HG03108 (cell line): ENCODE measurements at regions not wholly inside any gene's neighbourhood (a gene's known extent, or its start where the extent isn't known, plus 50 kb on each side); places are given as distances from the start of the nearest gene placed in this dataset.

Source experiments
- ATAC-seq: cut with Tn5 transposase; IDR thresholded peaks from one replicate; pipeline ENCODE4 v1.9.1; 2021; ENCODE audit warnings: moderate library complexity; ENCODE audit not compliant: unreplicated experiment

DNA sequence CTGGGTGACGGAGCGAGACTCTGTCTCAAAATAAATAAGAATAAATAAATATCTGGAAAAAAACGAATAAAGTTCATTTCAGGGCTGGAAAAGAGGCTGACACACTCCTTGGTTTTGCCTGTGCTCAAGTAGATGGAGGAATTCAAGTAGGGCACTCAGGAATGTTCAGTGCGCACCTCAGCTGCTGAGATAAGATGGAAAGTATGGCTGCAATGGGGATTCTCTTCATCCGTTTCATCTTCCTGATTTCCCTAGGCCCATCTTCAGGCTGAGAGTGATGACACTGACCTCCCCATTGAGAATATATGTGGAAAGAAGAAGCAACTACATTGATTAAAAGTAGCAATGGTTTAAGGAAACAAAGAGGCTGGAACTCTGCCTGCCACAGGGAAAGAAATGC lies 130.5 kb upstream of the ZNF644 start:
- no peak for ATAC-seq

DNA sequence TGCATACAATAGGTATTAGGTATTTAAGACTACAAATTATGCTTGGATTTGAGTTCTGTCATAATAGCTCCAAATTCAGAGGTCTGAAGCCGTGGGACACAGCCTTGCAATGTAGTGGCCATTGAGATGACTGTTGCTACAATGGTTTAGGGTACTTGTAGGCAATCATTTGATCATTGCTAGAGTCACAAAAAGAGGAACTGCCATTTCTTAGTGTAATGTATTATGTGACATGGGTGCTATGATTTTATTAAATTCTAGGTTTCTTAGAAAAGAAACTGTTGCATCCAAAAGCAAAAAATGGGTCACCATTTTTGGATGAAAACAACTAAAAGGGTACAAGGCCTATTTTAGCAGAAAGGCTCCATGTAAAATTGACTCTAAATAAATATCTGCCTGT lies 129.9 kb upstream of the ZNF644 start:
- no peak for ATAC-seq

DNA sequence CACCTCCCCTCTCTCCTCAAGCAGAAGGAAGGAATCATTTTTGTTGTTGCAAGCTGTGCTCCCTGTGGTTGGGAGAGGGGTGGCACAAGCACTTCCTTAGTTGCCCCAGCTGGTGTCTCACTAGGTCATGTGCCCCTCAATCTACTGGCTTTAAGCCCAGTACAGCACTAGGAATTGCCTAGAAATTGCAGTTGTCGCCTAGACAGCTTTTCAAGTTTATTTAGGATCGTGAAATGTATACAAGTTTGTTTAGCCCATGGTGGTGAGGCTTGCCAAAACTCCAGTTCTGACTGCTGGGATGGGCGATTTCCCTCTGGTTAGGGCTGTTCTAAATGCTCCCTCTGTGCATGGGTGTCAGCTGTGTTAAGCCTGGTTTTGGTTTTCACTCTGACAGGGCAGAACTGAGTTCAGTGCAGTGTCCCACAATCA lies 126.8 kb upstream of the ZNF644 start:
- no peak for ATAC-seq

DNA sequence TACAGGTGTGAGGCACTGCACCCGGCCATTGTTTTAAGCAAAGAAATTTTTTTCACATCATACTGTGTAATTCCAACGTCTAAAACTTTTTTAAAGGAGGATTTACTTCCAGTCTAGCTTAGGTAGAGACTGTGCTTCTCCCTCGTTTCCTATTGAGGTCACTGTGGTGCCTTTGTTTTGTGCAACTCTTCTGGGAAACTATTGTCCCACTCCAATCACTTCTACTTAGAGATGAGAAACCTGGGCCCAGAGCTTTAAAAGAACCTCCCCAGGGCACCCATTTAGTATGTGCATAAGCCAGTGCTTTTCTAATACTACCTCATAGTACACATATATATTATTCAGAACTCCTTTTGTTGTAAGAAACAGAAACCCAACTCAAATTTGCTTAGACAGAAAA lies 120.0 kb upstream of the ZNF644 start:
- no peak for ATAC-seq

DNA sequence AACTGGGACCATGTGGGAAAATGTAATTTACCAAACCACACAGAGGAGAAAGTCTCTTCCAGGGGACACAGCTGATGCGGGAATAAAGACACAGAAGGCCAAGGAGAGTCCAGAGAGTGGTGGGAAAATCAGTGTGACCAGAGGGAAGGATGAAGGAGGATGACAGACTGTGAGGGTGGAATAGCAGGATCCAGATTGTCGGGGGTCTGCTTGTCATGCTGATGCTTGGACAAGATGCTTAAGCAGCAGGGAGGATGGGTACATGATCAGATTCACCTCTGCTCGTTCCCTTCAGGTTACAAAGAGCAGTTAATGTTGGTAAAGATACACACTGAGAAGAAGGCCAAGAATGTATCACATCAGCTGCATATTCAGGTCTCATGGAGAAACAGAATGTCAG lies 117.1 kb upstream of the ZNF644 start:
- no peak for ATAC-seq

DNA sequence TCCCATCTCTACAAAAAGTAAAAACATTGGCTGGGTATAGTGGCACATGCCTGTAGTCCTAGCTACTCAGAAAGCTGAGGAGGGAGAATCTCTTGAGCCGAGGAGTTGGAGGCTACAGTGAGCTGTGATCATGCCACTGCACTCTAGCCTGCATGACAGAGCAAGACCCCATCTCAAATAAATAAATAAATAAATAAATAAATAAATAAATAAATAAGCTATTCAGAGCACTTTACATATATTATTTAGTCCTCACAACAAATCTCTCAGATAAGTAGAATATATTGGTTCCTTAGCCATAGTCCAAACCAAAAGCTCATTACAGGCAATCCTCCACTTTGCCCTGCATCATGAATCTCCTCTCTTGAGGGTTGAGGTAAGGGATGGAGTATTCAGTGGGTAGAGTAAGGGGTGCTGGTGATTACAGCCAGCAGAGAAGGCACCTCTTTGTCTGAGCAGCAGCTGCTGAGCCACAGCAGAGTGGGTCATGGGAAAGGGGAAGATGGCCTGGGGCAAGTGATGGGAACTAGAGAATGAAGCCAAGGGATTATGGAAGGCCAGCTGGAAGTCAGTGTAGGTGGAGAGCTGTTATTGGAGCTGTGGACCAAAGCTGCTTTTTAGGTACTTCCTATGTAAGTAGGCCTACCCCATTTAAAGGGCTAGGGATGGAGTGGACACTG lies 115.5 kb upstream of the ZNF644 start:
- ATAC-seq, result no peak

DNA sequence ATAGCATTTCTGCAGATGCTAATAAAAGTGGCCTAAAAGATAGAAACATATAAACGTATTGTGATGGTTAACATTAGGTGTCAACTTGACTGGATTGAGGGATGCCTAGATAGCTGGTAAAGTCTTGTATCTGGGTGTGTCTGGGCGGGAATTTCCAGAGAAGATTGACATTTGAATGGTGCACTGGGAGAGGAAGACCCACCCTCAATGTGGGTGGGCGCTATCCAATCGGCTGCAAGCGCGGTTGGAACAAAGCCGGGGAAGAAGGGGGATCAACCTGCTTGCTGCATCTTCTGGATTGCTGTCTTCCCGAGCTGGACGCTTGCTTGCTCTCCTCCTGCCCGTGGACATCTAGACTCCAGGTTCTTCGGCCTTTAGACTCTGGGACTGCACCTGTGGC lies 114.0 kb upstream of the ZNF644 start:
- no peak for ATAC-seq

DNA sequence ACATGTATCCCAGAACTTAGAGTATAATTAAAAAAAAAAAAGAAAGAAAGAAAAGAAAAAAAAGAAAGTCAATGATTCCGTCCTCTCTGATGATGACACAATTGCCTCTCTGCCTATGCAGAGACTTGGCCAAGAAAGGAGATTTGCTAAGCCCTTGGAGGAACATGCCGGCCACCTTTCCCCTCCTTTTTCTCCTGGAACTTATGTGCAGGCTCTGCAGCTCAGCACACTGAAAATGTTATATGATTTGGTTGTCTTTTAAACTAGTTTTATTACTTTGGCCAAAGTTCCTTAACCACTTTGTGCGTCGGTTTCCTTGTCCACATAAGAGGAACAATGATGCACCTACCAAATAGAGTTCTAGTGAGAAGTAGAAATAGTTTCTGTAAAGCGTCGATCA lies 111.4 kb upstream of the ZNF644 start:
- ATAC-seq, result no peak

DNA sequence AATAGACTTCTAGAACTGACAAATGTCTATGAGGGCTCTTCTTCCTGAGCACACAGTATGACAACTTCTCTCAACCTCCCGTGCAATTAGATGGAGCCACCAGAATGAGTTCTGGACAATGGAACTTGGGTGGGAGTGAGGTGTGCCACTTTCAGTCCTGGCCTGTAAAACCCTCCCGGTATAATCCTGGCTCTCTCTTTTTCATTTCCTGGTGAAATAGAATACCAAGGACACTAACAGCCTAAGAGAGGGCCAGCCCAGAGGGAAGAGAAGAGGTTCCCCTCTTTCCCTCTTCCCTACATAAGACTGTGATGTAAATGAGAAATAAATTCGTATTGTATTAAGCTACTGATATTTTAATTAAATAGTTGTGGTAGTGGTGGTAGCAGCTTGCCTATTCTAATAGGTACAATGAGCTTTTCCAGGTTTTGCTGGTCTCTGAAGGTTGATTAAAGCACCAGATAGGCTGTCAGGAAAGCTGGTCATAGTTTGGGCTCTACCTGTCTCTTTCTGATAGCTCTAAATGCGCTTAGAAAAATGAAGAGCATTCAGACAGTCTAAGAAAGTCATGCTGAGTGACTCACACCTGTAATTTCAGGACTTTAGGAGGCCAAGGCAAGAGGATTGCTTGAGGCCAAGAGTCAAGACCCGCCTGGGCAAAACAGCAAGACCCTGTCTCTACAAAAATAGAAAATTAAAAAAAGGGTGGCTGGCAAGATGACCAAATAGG lies 108.6 kb upstream of the ZNF644 start:
- no peak for ATAC-seq

DNA sequence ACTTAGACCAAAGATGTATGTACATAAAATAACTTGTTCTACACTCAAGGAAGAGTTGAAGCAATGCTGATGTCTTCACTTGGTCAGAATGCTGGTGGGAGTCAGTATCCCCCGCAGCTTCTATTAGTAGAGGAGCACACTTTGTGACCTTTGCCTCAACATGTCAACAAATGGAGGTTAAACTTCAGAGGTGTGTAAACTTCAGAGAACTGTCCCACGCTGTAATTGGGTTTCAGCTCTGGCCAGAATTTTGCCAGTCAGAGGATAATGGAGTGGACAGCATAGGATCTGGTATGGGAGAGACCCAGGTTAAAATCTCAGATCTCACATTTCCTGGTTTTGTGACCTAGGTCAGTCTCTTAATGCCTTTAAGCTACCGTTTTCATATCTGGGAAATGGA lies 107.6 kb upstream of the ZNF644 start:
- no peak for ATAC-seq

DNA sequence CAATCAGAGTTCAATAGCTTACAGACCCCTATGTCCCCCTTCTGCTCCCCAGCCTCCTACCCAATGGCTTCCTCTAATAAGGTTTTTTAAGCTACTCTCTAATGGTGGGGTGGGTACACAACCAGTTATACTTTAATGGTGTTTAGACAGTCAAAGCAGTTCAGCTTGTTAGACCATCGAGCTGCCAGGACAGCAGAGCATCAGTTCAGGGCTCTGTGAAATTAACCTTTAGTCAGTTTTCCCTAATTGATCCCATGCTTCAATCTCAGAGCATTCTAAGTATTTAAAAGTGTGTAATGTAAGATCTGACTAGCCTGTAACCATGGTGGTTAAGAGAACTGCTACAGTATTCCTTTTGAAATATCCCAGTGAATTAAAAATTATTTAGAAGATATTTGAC lies 107.2 kb upstream of the ZNF644 start:
- ATAC-seq, result no peak

DNA sequence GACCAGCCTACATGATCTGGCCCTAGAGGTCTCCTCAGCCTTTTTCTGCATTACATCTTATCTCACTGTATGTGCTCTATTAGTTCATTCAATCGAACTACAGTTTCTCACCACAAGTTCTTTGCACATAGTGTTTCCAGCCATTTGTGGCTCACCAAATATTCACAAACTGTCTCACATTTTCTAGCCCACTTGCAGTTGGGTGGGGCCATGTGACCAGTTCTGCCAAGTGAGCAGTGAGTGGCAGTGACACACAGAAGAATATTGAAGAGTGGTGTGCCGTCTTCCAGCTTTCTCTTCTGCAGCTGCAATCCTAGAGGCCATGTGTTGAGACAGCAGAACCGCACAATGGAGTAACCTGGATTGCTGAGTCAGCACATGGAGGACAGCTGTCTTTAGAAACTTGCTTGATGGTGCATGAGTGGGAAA lies 103.2 kb upstream of the ZNF644 start:
- no peak for ATAC-seq

DNA sequence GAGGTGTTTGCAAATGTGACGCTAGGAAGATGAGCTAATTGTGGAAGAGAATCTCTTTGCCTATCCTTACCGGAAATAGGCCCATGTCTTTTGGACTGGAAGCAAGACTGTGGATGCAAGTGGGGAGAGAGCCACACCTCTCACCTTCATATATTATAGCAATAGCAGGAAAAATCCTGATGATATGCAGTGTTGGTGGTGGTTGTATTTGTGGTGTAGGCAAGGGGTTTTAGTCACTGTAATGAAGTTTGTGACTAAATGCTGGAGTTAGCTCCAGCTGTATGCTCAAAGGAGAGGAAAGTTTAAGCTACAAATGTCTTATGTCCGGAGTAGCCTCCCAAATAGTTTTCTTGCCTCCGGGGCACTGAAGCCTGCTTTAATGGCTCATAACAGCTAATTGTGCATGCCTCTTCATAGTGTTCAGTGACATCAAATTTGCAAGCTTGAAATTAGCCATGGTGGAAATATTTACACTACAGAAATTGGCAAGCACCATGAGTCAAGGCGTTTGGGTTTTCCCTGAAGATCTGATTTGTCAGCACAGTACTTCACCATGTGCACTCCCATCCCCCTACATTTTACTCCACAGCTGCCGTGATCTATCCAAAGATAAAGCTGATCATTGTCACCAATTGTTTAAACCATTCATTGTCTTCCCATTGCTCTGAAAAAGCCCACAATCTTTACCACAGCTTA lies 102.6 kb upstream of the ZNF644 start:
- no peak for ATAC-seq

DNA sequence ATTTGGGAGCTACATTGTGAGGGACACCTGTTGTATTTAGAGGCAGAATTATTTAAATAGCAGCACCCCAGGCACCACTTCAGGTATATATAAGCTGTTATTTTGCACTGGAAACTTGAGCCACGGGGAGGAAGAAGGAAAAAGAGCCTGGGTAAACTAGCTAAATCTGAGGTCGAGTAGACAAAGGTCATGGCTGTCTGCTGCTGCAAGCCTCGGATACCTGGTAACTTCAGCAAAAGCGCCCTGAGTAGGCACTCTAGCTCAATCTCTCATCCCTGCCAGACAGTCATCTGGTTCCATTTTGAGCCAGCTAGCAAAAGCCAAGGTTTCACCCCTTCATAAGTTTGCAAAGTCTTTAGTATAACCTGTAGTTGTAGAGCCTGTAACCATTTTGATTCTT lies 101.9 kb upstream of the ZNF644 start:
- no peak for ATAC-seq

DNA sequence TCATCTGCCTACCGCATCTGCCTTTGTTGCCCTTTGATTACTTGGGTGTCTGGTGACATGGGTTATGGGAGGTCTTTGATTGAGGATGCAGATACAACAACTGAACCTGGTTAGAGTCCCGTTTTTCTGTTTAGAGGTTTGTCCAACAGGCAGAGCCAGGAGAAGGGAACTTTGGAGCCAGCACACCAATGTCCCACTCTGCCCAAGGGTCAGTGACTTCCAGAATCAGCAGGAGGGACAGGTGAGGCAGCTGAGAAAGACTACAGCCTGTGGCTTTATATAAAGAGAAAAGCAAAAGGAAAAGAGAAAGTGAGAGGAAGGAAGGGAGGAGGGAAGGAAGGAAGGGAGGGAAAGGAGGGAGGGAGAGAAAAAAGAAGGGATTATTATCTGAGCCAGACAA lies 101.5 kb upstream of the ZNF644 start:
- ATAC-seq, result no peak

DNA sequence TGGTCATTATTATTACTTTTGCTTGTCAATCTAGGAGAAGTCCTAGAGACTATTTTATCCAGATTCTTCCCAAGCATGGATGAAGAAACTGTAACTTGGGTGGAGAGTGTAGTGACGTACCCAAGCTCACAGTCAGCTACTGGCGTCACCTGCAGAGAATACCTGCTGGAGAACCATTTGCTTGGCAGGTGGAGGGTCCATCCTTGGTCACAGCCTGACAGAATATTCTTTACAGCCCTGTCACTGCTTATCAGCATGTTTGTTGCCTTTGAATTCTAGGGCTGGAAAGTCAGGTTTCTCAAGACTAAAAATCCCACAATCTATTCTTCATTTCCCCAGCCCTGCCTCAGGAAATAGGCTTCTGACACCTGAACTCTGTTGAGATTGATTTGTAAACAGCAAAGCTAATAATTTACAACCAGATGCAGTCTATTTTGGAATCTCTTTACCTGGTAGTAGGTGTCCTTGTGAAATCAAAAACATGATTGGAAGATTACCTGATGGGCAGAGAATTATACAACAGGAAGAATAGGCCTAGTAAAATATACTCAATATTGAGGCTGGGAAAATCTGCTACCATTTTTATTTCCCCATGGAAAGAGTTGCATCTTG lies 100.4 kb upstream of the ZNF644 start:
- ATAC-seq, result no peak

DNA sequence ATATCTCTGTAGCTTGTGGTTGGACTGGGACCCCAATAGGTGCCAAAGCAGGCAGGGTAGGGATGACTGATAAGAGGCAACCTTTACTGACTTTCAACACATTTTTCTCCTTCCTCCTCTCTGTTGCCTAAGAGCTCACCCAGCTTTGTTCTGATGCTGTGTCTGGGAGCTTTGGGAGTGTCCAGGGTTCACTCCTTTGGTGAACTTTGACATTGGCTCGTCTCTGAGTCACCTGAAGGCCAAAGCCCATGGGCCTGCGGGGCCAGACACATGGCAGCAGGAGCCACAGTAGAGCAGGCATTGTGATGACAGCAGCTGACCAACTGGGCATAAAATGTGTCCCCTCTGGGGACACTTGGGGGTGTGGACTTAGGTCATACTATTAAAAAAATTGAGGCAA lies 99.5 kb upstream of the ZNF644 start:
- no peak for ATAC-seq

DNA sequence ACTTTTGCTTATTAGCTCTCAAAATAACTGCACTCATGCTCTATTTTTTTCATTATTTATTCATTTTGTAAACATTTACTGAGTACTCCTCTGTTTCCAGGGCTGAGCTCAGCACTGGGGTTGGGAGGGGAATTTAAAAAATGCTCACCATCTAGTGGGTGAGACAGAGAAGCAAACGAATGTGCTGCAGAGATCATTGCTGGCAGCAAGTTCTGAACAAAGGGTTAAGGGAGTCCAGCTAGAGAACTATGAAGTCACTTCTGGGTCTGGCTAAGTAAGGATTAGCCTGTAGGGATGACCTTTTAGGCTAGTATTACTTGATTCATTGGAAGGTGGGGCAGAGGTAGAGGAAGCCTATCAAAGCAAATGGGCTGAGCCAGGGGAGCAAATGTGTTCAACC lies 99.1 kb upstream of the ZNF644 start:
- no peak for ATAC-seq

DNA sequence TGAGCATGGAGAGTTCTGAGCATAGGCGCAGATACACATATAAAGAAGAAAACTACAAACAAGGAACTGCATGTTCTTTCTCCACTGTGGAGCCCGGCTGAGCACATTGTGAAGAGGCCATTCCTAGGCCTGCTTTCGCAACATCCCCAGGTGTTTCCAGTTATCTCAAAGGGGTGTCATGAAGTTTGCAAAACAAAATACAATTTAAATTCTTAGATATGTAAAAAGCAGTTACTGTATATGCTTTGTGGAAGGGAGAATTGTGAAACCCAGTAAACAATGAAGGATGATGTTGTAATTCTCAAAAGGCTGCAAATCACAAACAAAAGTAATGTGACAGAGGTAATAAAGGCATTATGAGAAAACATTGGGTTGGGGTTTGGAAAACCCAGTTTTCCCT lies 98.6 kb upstream of the ZNF644 start:
- no peak for ATAC-seq

DNA sequence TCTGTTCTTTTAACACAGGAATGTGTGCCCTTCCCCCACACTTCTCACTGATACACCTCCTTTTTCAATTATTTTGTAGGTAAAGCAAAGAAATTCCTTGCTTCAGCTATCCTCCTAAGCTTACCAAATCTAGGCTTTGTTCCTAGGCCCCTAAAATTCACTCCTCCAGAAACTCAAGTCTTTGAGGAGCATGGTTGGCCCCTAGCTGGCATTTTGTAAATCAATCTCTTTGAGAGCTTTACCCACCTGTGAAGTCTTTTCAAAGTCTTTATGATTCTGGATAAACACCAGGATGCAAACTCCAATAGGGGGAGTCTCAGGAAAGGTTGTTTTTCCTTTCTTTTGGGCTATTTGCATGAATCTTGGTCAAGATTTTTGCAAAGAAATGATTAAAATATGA lies 82.9 kb upstream of the ZNF644 start:
- no peak for ATAC-seq

DNA sequence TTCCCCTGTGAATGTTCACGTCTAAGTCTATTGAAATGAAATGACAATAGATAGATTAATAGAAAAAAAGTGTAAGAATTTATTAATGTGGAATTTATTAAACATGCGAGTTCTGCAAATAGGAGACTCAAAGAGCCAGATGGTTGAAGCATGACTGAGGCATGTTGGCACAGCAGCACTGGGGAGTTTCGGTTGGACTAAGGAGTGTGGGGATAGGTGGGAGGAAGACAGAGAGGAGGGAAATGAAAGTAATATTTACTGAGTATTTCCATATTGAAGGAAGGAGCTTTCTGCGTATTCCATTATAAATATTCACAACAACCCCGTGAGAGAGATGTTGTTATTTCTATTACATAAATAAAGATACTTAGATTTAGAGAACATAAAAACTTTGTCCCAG lies 79.5 kb upstream of the ZNF644 start:
- ATAC-seq, result no peak
